ENCODE measurements at regions not wholly inside any gene's neighbourhood (a gene's known extent, or its start where the extent isn't known, plus 50 kb on each side); places are given as distances from the start of the nearest gene placed in this dataset.

DNA sequence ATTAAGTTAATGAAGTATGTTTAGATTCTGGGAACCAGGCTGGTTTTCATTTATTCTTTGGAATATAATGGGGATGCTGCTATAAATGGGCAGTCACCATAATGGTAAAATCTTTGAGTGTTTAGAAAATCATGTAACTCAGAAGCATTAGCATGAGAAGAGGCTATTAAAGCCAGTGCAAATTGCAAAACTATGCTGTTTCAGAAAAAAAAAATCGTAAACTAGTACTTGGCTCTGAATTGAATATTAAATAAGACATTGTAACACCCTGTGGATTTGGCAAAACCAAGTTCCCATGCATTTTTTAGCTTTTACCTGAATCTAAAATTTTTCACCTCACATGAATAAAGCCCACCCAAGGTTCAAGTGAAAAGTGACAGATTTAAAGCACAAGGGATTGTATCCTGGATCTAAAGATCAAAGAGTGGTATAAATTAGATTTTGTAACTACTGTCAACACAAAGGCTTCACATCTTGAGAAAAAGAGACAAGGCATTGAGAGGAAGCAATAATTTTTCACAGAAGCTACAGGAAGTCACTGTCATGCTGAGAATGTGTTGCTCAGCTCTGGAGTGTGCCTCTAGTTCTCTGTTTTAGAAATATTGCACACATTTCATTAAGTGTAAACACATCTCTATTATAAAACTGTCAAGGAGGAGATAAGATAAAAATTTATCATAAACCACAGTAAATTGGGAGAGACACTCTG lies 142.2 kb downstream of the ABCA8 start:
- peak in 3 of 4 donors; percentile 34 to 63 (median 51) for DNase-seq (ENCODE audit: low read depth in 4 of 4, low spot score in 3 of 4)

DNA sequence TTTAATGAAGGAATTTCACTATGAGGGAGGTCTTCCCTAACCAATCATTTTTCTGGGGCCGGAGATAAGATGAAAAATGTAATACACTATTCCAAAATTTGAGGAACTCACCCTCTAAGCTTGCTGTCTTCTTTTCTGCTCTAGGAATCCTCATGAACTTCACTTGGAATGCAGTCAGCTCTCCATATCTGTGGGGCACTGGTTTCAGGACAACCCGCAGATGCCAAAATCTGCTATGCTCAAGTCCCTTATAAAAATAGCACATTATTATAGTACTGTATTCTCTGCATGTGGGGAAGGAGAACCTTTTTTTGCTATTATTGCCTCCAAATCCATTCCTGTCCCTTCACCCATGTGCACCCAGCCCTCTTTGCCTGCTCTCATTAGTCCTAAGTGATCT lies 146.0 kb downstream of the ABCA8 start:
- no peak for DNase-seq (ENCODE audit: low read depth in 4 of 4, low spot score in 3 of 4)

GRCh38 chr17:68807998-68808772 lies 147.0 kb downstream of the ABCA8 start:
- no peak for DNase-seq (ENCODE audit: low read depth in 4 of 4, low spot score in 3 of 4)

DNA sequence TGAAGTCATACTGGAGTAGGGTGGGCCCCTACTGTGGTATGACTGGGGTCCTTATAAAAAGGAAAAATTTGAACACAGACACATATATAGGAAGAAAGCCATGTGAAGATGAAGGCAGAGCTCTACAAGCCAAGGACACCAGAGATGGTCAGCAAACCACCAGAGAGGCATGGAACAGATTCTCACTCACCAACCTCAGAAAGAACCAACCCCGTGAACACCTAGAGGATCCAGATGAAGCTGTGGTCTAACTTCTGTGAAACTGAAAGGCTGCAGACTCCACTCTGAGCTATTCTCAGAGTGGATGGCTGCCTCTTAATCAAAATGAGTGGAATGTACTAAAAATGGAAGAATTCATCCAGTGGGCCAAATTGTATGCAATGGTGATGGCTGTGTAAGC lies 149.6 kb downstream of the ABCA8 start:
- DNase-seq (ENCODE audit: low read depth in 4 of 4, low spot score in 3 of 4), result no peak

DNA sequence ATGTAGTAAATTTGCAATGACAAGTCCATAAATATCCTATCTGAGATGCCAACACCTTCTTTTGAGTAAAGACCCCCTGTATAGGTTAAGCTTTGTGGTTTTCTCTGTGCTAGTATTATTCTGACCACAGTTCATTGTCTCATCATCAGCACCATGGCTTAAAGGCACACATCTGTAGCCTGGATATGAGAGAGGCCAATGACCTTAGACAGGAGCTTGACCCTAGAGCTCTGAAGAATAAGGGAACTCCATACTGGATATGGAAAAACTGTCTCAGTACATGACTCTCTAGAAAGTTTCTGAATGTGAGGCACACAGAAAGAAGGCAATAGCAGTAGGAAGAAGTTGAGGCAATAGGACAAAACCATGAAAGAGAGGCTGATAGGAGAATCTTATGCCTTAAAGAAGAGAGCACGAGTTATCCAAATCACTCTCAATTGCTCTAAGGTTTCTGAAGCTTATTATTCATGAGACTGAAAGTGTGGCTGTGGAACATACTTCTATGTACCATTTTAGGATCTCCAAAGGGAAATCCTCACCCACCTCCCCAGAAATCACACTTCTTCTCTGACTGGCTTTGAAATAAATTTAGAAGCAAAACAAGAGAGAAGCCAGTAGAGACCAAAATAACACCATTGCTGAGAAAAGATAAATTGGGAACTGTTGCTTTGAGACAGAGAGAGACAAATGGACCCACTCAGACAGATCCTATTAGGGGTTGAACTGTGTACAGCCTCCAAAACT lies 150.2 kb downstream of the ABCA8 start:
- DNase-seq (ENCODE audit: low read depth in 4 of 4, low spot score in 3 of 4), result no peak

- no peak for DNase-seq (ENCODE audit: low read depth in 4 of 4, low spot score in 3 of 4)
These were observed 151.8 kb downstream of the ABCA8 start for GRCh38 chr17:68803164-68803929.

DNA sequence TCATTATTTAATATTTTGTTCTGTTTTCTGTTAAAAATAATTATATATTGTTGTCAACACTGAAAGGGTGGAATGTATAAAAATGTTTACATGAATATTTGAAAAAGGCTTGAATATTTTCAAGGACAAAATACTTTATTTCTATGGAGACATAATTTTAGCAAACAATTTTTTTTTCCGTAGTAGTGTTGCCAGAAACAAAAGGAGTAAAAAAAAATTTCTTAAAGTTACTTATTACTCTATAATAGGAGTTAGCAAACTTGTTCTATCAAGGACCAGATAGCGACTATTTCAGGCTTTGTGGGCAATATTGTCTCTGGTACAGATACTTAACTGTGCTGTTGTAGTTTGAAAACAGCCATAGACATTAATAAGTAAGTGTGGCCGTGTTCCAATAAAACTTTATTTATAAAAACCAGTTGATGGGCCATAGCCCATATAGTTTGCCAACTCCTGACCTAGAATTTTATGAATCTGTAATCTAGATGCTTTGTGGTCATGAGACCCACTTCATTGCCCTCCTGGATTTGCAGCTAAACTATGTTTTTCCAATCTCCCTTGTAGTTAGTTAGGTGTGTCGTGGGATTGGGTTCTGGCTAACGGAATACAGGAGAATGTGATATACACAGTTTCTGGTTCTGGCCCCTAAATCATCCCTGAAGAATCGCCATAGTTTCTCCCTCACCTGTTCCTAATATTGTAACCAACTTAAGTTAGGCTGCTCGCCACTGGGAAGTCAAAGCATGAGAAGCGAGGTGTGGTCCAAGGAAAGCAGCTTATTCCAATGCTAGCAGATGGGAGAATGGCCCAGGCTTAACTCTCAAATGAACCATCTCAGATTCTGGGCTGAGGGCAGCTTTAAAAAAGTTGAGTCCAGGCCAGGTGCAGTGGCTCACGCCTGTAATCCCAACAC lies 153.6 kb downstream of the ABCA8 start:
- DNase-seq (ENCODE audit: low read depth in 4 of 4, low spot score in 3 of 4), result no peak

DNA sequence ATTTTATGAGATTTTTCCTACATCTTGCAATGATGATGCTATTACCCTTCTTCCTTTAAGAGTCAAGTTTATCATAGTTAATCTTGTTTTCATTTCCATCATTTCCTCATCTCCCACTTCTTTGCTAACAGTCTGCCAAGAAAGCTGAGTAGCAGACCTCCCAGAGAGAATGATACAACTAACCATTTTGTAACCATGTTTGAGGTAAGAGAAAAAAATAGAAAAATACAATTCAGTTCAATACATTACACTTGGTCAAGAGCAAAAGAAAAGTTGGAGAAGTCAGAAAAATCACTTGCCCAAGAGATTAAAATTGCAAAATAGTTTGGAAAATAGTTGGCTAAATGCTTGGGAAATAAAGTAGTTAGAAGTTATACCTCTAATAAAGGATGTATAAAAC lies 154.4 kb downstream of the ABCA8 start:
- DNase-seq (ENCODE audit: low read depth in 4 of 4, low spot score in 3 of 4), result no peak

- DNase-seq (ENCODE audit: low read depth in 4 of 4, low spot score in 3 of 4), result no peak
These were observed 160.4 kb downstream of the ABCA8 start for GRCh38 chr17:68794636-68795434.

DNA sequence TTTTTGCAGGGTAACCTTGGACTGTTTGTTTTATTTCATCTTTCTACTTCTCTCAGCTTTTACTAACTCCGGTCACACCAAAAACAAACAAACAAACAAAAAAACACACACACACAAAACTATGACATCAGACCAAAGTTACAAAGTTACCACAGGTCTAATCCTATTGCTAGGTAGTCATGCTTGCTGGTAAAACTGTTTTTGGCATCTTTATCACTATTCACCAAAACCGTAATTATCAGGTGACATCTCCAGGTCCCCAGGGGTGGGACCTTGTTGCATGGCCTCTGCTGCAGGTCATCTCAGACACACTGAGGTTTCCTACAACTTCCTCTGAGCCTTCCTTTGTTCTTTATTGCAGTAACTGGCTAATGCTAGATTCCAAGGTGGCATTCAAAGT lies 162.3 kb downstream of the ABCA8 start:
- DNase-seq (ENCODE audit: low read depth in 4 of 4, low spot score in 3 of 4), result no peak

DNA sequence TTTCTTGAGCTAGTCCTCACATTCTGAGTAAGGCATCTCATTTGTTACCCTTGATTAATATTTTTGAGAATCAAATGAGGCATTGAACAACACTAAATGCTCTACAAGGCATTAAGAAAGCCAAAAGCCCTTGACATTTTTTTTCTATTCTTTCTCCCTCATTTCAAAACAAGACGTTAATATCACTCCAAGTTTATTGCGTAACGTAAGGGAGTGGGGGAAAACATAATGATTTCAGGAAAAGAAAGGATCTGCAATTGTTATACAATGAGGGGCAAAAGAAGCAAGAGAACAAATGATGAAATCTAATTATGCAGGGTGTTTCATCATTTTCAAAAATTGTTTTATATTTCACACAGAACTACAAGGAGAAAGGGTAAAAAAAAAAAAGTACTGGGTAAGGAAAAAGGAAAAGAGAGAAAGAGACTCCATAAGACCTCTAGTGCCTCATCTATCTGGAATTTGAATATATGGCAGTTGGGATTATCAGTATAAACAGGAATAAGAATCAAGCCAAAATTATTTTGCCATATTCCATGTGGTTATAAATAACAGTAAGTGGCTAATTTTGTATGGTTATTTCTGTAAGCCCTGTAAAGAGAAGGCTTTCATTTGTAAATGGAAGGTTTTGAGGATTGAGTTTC lies 163.0 kb downstream of the ABCA8 start:
- no peak for DNase-seq (ENCODE audit: low read depth in 4 of 4, low spot score in 3 of 4)

GRCh38 chr17:68790931-68791330 lies 164.3 kb downstream of the ABCA8 start:
- no peak for DNase-seq (ENCODE audit: low read depth in 4 of 4, low spot score in 3 of 4)

DNA sequence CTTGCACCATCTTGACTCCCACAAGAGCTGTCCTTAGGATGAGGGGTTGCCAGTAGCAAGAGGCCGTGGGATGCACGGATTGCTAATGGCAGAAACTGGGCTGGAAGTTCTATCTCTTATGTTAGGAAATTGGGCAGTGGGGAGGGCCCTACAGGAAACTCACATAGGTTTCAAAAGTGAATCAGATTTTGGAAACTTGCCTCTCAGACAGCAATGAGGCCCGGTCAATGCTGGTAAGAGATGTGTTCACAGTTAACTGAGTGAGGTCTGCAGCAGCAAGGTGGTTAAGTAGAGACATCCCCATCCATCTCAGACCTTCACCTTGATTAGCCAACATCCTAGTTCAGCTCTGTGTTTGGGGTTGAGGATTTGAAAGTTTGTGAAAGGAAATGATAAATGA lies 164.7 kb downstream of the ABCA8 start:
- no peak for DNase-seq (ENCODE audit: low read depth in 4 of 4, low spot score in 3 of 4)

- DNase-seq (ENCODE audit: low read depth in 4 of 4, low spot score in 3 of 4), result no peak
These were observed 165.8 kb downstream of the ABCA8 start for GRCh38 chr17:68789203-68789962.

DNA sequence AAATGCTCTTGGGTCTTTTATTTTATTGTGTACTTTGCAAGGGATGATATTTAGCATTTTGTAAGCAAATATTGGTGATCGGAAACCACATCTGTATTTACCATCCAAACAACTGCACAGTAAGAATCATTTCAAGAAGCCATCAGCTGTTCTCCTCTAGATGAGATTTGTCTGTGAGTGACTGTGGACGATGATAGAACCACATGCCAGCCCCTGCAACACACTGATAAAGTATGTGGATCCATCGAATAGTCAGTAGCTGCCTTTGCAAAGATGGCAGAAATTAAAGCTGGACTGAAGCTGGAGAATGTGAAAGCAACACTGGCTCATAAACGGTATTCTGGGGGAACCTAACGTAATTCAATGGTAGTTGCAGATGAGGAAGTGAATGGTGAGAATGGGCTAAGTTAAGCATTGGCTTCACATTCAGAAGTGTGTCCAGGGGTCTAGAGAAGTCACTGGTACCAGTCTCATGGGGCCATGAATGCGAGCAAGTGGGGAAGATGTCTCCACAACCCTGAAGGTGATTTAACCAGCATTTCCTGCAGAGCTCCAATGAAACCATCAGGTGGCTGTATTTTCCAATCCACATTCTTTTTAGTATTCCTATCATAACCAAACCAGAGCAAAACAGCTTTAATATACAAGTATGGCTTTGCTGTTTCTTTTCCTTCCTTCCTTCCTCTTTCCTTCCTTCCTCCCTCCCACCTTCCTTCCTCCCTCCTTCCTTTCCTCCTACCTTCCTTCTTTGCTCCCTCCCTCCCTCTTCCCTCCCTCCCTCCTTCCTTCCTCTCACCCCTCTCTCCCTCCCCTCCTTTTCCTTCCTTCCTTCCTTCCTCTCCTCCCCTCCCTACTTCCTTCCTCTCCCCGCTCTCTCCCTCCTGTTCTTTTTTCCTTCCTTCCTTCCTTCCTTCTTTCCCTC lies 169.4 kb downstream of the ABCA8 start:
- DNase-seq (ENCODE audit: low read depth in 4 of 4, low spot score in 3 of 4), result no peak

GRCh38 chr17:68784431-68784830 lies 170.8 kb downstream of the ABCA8 start:
- no peak for DNase-seq (ENCODE audit: low read depth in 4 of 4, low spot score in 3 of 4)

GRCh38 chr17:68783861-68784260 lies 171.3 kb downstream of the ABCA8 start:
- no peak for DNase-seq (ENCODE audit: low read depth in 4 of 4, low spot score in 3 of 4)
